ENCODE measurements at regions not wholly inside any gene's neighbourhood (a gene's known extent, or its start where the extent isn't known, plus 50 kb on each side); places are given as distances from the start of the nearest gene placed in this dataset.
"Not testable (repeated sequence)": the region's sequence is repeated elsewhere in the genome, so short reads cannot be mapped to it uniquely, and the experiment has no call there.

DNA sequence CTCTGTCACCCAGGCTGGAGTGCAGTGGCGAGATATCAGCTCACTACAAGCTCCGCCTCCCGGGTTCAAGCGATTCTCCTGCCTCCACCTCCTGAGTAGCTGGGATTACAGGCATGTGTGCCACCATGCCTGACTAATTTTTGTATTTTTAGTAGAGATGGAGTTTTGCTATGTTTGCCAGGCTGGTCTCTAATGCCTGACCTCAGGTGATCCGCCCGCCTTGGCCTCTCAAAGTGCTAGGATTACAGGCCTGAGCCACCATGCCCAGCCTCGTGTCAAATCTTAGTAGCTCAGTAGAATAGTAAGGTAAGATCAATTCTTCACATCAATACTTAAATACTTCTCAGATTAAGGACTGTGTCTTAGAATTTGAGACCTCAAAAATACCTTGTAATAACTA is 112.5 kb upstream of the PNPLA4 start:
- H4K20me1 ChIP-seq (ENCODE audit: insufficient read depth, low read depth, low read length): peaks cover 29% of the 10 kb centered on the region
- DNase-seq; H2AFZ ChIP-seq (ENCODE audit: low read length); H3K27ac ChIP-seq (ENCODE audit: low read length); H3K79me2 ChIP-seq (ENCODE audit: low read length); H3K27me3 ChIP-seq (ENCODE audit: low read length); H3K9me3 ChIP-seq (ENCODE audit: low read length); H3K9me2 ChIP-seq (replicated peaks; ENCODE audit: insufficient read depth, low read length); H3K4me1 ChIP-seq (ENCODE audit: low read length); H3K4me3 ChIP-seq (ENCODE audit: low read length); H3K4me2 ChIP-seq (ENCODE audit: low read depth, low read length, poor library complexity, severe bottlenecking); H3K36me3 ChIP-seq (ENCODE audit: insufficient read depth, low read length); H3K9ac ChIP-seq (ENCODE audit: low read length): not testable (repeated sequence)

DNA sequence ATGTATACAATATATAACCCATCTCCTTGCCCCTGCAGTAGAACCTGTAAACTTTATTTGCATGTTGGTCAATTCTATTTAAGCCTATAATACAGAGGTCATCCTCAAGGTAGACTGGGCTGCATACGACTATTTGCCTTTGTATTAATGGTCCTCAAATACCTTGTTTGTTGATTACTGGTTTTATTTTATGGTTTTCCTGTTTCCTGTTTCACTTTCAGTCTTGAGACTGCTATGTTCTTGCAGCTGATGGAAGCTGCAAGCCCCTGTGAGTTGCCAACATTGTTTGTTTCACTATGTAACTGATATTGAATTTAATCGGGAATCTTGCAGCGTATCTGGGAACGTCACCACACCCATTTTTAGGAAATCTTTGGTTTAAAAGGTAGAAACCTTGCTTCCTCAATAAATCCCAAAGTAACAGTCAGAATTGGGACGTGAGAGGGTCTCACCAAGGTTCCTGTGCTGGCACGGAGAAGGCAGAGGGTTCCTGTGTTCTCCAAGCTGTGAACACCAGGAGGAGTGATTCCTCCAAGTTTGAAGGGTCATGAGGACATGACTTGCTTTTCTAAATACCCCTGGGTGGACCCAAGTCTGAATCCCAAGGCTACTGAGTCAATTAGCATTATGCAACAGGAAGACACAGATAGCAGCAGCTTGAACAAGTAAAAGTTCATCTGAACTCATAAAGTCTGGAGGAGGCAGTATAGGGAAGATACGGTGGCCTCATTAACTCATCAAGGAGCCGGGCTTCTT is 110.6 kb upstream of the PNPLA4 start:
- H2AFZ ChIP-seq (ENCODE audit: low read length): no peak overlapping the region
- no peaks in the 10 kb centered on the region for H3K79me2 ChIP-seq (ENCODE audit: low read length)
- H4K20me1 ChIP-seq (ENCODE audit: insufficient read depth, low read depth, low read length): peaks cover 37% of the 10 kb centered on the region
- no peaks in the 10 kb centered on the region for H3K9me3 ChIP-seq (ENCODE audit: low read length)
- H3K27me3 ChIP-seq (ENCODE audit: low read length): no peaks in the 10 kb centered on the region
- H3K4me2 ChIP-seq (ENCODE audit: low read depth, low read length, poor library complexity, severe bottlenecking): no peak overlapping the region
- H3K27ac ChIP-seq (ENCODE audit: low read length): no peak overlapping the region
- H3K36me3 ChIP-seq (ENCODE audit: insufficient read depth, low read length): no peaks in the 10 kb centered on the region
- H3K9ac ChIP-seq (ENCODE audit: low read length): no peak overlapping the region
- H3K9me2 ChIP-seq (replicated peaks; ENCODE audit: insufficient read depth, low read length): no peaks in the 10 kb centered on the region
- H3K4me1 ChIP-seq (ENCODE audit: low read length): peaks cover 4% of the 10 kb centered on the region
- no peak for DNase-seq
- H3K4me3 ChIP-seq (ENCODE audit: low read length): no peak overlapping the region

DNA sequence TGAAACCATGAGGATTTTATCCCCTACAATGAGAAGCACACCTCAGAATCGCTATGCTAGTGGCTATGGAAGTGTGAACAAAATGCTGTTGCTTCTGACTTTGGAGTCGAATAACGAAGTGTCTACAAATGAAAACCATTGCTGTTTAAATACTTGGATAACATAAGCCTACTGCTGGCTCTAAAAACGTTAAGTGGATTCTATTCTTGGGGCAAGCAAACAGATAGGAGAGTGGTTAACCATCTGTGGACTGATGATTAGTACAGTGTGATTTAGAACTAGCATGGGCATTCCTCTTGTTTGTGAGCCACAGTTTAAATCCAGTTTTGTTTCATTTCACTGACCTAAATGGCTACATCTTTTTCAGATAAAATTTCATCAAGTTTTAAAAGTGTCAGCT is 109.7 kb upstream of the PNPLA4 start:
- H3K4me2 ChIP-seq (ENCODE audit: low read depth, low read length, poor library complexity, severe bottlenecking): no peak overlapping the region
- H3K9me2 ChIP-seq (replicated peaks; ENCODE audit: insufficient read depth, low read length): no peaks in the 10 kb centered on the region
- H3K4me1 ChIP-seq (ENCODE audit: low read length): peaks cover 3% of the 10 kb centered on the region
- H3K27ac ChIP-seq (ENCODE audit: low read length): no peak overlapping the region
- no peaks in the 10 kb centered on the region for H3K36me3 ChIP-seq (ENCODE audit: insufficient read depth, low read length)
- H3K4me3 ChIP-seq (ENCODE audit: low read length): no peak overlapping the region
- no peak overlapping the region for H2AFZ ChIP-seq (ENCODE audit: low read length)
- no peak overlapping the region for H3K9ac ChIP-seq (ENCODE audit: low read length)
- no peaks in the 10 kb centered on the region for H3K27me3 ChIP-seq (ENCODE audit: low read length)
- H3K79me2 ChIP-seq (ENCODE audit: low read length): no peaks in the 10 kb centered on the region
- DNase-seq: no peak
- H4K20me1 ChIP-seq (ENCODE audit: insufficient read depth, low read depth, low read length): peaks cover 38% of the 10 kb centered on the region
- H3K9me3 ChIP-seq (ENCODE audit: low read length): no peaks in the 10 kb centered on the region

DNA sequence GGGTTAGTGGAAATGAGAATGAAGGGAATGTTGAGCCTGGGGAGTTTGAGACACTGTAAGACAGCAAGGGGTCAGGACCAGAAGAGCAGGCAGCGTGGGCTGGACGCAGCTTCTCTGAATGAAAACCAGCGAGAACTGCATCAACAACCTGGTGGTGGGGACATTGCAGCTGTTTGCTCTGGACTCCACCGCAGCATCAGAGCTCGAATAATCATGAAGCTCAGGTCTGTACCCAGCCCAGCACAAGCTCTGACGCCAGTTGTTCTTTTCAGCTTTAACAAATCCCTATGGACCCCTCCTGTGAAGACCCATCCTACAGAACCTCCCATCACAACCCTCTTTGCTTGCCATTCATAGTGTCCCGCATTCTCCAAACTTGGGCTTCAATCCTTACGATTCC is 106.8 kb upstream of the PNPLA4 start:
- Histone ChIP-seq H4K20me1 (ENCODE audit: insufficient read depth, low read depth, low read length) (peaks cover 22% of the 10 kb centered on the region), H3K4me3 (ENCODE audit: low read length) (no peak overlapping the region), H3K9me2 (replicated peaks; ENCODE audit: insufficient read depth, low read length) (no peaks in the 10 kb centered on the region), H3K4me2 (ENCODE audit: low read depth, low read length, poor library complexity, severe bottlenecking) (no peak overlapping the region), H3K9ac (ENCODE audit: low read length) (no peak overlapping the region), H3K36me3 (ENCODE audit: insufficient read depth, low read length) (no peaks in the 10 kb centered on the region), H3K79me2 (ENCODE audit: low read length) (no peaks in the 10 kb centered on the region), H3K4me1 (ENCODE audit: low read length) (no peaks in the 10 kb centered on the region), H3K27ac (ENCODE audit: low read length) (no peak overlapping the region), H3K27me3 (ENCODE audit: low read length) (no peaks in the 10 kb centered on the region), H3K9me3 (ENCODE audit: low read length) (no peaks in the 10 kb centered on the region), H2AFZ (ENCODE audit: low read length) (no peak overlapping the region)
- DNase-seq: no peak

DNA sequence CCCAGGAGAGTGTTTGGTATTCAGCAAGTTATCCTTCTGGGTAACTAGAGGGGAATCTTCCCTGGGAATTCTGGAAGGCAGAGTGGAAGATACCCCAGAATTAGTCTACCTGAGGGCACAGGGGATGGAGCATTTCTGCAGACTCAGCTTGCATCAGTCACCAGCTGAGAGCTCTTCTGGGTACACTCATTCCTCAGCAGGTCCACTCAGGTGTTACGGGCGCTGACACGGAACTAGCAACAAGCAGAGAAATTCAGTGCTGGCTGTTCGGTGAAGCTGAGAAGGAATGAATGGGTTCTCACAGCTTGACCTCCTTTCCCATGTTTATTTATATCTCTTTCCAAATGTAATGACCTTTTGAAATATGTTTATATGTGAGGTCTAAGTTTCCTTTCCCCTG is 106.0 kb upstream of the PNPLA4 start:
- no peak for DNase-seq
- Histone ChIP-seq H3K79me2 (ENCODE audit: low read length) (no peaks in the 10 kb centered on the region), H3K27ac (ENCODE audit: low read length) (no peak overlapping the region), H3K36me3 (ENCODE audit: insufficient read depth, low read length) (no peaks in the 10 kb centered on the region), H3K4me1 (ENCODE audit: low read length) (no peaks in the 10 kb centered on the region), H3K9me2 (replicated peaks; ENCODE audit: insufficient read depth, low read length) (no peaks in the 10 kb centered on the region), H3K4me3 (ENCODE audit: low read length) (no peak overlapping the region), H3K9ac (ENCODE audit: low read length) (no peak overlapping the region), H3K4me2 (ENCODE audit: low read depth, low read length, poor library complexity, severe bottlenecking) (no peak overlapping the region), H3K9me3 (ENCODE audit: low read length) (no peaks in the 10 kb centered on the region), H3K27me3 (ENCODE audit: low read length) (no peaks in the 10 kb centered on the region), H4K20me1 (ENCODE audit: insufficient read depth, low read depth, low read length) (peaks cover 22% of the 10 kb centered on the region), H2AFZ (ENCODE audit: low read length) (no peak overlapping the region)

DNA sequence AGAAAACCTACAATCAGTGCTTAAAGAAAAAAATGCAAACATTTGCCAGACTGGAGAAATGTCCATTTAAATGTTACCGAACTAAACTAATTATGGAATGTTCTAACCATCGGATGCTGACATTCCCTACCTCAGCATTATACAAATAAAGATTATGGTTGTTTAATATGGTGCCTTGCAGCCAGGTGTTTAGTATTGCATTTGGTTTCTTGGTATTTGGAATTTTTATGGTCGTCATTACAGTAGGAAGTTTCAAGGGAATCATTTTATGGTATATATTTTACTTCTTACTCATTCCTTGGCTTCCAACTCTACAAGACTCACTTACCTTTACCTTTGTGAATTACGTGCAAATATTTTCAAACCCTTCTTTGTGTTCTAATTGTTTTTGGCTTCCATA is 103.1 kb upstream of the PNPLA4 start:
- Histone ChIP-seq H2AFZ (ENCODE audit: low read length) (no peak overlapping the region), H3K9me3 (ENCODE audit: low read length) (no peaks in the 10 kb centered on the region)
- no peak for DNase-seq

DNA sequence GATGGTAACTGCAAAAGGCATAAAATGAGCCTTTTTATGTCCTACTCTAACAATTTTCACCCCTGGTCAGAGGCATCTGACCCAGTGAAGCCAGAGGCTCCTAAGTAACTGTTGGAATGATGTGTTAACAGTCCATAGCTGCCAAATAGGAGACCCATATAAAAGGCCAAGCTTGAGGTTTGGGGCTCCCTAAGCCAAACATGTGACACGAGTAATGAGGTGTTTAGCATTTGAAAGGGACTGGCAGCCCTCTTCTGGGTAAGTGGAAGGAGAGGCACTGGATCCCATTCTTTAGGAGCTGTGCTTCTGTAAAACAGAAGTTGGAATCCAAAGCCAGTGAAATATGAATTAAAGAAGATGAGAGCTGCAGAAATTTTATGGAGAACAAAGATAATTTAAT is 100.6 kb upstream of the PNPLA4 start:
- no peak overlapping the region for H3K27ac ChIP-seq (ENCODE audit: low read length)
- H4K20me1 ChIP-seq (ENCODE audit: insufficient read depth, low read depth, low read length): 0 out of 2 replicates have a peak, but pooled peaks cover 3% of the 10 kb centered on the region
- no peak for DNase-seq
- H3K4me2 ChIP-seq (ENCODE audit: low read depth, low read length, poor library complexity, severe bottlenecking): no peak overlapping the region
- H3K9me2 ChIP-seq (replicated peaks; ENCODE audit: insufficient read depth, low read length): no peaks in the 10 kb centered on the region
- H3K9me3 ChIP-seq (ENCODE audit: low read length): no peaks in the 10 kb centered on the region
- H3K36me3 ChIP-seq (ENCODE audit: insufficient read depth, low read length): no peaks in the 10 kb centered on the region
- no peaks in the 10 kb centered on the region for H3K27me3 ChIP-seq (ENCODE audit: low read length)
- no peak overlapping the region for H2AFZ ChIP-seq (ENCODE audit: low read length)
- H3K4me3 ChIP-seq (ENCODE audit: low read length): no peak overlapping the region
- H3K4me1 ChIP-seq (ENCODE audit: low read length): no peaks in the 10 kb centered on the region
- no peaks in the 10 kb centered on the region for H3K79me2 ChIP-seq (ENCODE audit: low read length)
- no peak overlapping the region for H3K9ac ChIP-seq (ENCODE audit: low read length)

More for the DNA sequence above, 103.1 kb upstream of the PNPLA4 start:
- no peak overlapping the region for H3K9ac ChIP-seq (ENCODE audit: low read length)
- H3K79me2 ChIP-seq (ENCODE audit: low read length): no peaks in the 10 kb centered on the region
- no peaks in the 10 kb centered on the region for H3K27me3 ChIP-seq (ENCODE audit: low read length)
- no peak overlapping the region for H3K4me2 ChIP-seq (ENCODE audit: low read depth, low read length, poor library complexity, severe bottlenecking)
- H3K4me1 ChIP-seq (ENCODE audit: low read length): no peaks in the 10 kb centered on the region
- no peaks in the 10 kb centered on the region for H3K9me2 ChIP-seq (replicated peaks; ENCODE audit: insufficient read depth, low read length)
- no peak overlapping the region for H3K27ac ChIP-seq (ENCODE audit: low read length)
- H3K4me3 ChIP-seq (ENCODE audit: low read length): no peak overlapping the region
- peaks cover 10% of the 10 kb centered on the region; the same call in 1 of the 2 replicates for H4K20me1 ChIP-seq (ENCODE audit: insufficient read depth, low read depth, low read length)
- H3K36me3 ChIP-seq (ENCODE audit: insufficient read depth, low read length): no peaks in the 10 kb centered on the region

DNA sequence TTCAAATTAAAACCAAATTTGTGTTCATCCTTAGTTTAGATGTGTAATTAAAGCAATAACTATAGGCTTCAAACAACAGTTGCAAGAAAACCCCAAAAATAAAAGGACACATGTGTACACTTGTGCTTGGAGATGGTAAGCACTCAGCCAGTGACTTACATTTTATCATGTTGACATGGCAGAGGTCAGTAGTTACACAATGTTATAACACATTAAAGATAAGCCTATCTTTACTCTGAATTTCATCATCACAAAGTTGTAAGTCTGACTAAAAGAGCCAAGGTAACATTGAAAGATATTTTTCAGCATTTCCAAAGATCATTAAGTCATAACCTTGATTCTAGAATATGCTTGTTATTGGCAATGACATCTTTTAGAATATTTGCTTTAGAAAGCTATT is 98.5 kb upstream of the PNPLA4 start:
- H3K9ac ChIP-seq (ENCODE audit: low read length): no peak overlapping the region
- H3K9me3 ChIP-seq (ENCODE audit: low read length): no peaks in the 10 kb centered on the region
- no peaks in the 10 kb centered on the region for H3K4me1 ChIP-seq (ENCODE audit: low read length)
- DNase-seq: no peak
- H3K27ac ChIP-seq (ENCODE audit: low read length): no peak overlapping the region
- no peaks in the 10 kb centered on the region for H3K27me3 ChIP-seq (ENCODE audit: low read length)
- no peaks in the 10 kb centered on the region for H3K79me2 ChIP-seq (ENCODE audit: low read length)
- no peak overlapping the region for H3K4me2 ChIP-seq (ENCODE audit: low read depth, low read length, poor library complexity, severe bottlenecking)
- H3K9me2 ChIP-seq (replicated peaks; ENCODE audit: insufficient read depth, low read length): no peaks in the 10 kb centered on the region
- no peaks in the 10 kb centered on the region for H4K20me1 ChIP-seq (ENCODE audit: insufficient read depth, low read depth, low read length)
- no peak overlapping the region for H2AFZ ChIP-seq (ENCODE audit: low read length)
- H3K4me3 ChIP-seq (ENCODE audit: low read length): no peak overlapping the region
- H3K36me3 ChIP-seq (ENCODE audit: insufficient read depth, low read length): no peaks in the 10 kb centered on the region

Measured in Karpas-422 (cell line).